Right lobe of liver (tissue), 4 donors: ENCODE measurements at regions not wholly inside any gene's neighbourhood (a gene's known extent, or its start where the extent isn't known, plus 50 kb on each side); places are given as distances from the start of the nearest gene placed in this dataset.

Experiments used
- CTCF ChIP-seq, 4 donors: fragments of 200-600 bp in 3 of 4; fragments of 450-650 bp in 1 of 4; IDR thresholded peaks; one replicate each; pipeline versions ENCODE4 v1.5.1 to v1.8.0; 2016 to 2022; ENCODE audit warnings: antibody characterized with exemption in 4 of 4, mild to moderate bottlenecking in 2 of 4
- POLR2A ChIP-seq: fragments of 450-650 bp; IDR thresholded peaks from one replicate; pipeline ENCODE4 v1.6.1; 2017; ENCODE audit warnings: antibody characterized with exemption, mild to moderate bottlenecking
- donor health status: DM: no; HTN: no; CAD: no.
- donor health status: DM: no; HTN: no; CAD: no.
- donor health status: DM: no; HTN: yes; CAD: no.

GRCh38 chr4:128341634-128342033 lies 54.0 kb upstream of the PGRMC2 start:
- TF ChIP-seq CTCF (IDR thresholded peaks at IDR 0.05) (no peak), POLR2A (no peak)
